ENCODE measurements at regions not wholly inside any gene's neighbourhood (a gene's known extent, or its start where the extent isn't known, plus 50 kb on each side); places are given as distances from the start of the nearest gene placed in this dataset.

- DNase-seq (ENCODE audit: low spot score) = no peak
These were observed 56.8 kb upstream of the IRF2BP2 start for GRCh38 chr1:234666761-234667160.

DNA sequence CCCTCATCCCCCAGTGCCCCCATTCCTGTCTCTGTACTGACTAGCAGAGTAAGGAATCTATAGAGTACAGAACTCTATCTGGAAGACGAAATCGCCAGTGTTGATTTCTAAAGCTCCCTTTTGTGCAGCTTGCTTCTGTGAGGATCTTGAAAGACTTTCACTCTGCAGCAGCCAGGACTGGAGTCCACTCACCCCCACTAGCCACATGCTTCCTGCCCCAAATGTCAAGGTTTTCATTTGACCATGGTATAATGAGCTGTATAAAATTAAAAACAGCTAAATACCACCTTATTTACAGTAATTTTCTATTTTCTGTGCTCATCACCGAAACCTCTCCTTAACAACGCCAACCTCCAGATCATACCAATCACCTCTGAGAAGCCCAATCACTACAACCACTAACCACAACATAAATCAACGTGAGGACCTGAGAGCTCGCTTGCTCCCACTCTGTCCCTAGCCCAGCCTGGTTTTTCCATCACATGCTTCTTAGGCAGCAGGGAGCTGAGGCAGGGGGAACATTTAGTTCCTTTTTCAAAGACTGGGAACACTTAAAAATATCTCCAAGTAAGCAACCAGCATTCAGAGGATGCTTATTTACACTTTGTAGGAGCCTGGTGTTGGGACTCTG is 56.1 kb upstream of the IRF2BP2 start:
- DNase-seq (ENCODE audit: low spot score) = no peak

DNA sequence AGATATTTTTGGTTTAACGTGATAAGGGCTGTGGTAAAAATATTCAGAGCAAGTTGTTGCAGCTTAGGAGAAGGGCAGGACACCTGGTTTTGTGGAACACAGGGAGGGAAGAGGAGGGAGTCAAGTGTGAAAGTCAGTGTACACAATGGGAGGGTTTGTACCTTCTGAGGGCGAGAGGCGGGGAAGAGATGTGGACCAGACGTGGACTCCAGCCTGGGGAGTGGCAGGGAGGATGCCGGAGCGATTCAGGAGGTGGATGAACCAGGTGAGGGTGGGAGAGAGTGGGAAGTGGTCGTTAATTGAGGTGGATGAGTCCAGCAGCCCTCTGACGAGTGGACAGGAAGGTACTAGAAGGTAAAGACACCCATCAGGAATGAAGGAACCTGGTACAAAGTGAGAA is 52.2 kb upstream of the IRF2BP2 start:
- no peak for DNase-seq (ENCODE audit: low spot score)

DNA sequence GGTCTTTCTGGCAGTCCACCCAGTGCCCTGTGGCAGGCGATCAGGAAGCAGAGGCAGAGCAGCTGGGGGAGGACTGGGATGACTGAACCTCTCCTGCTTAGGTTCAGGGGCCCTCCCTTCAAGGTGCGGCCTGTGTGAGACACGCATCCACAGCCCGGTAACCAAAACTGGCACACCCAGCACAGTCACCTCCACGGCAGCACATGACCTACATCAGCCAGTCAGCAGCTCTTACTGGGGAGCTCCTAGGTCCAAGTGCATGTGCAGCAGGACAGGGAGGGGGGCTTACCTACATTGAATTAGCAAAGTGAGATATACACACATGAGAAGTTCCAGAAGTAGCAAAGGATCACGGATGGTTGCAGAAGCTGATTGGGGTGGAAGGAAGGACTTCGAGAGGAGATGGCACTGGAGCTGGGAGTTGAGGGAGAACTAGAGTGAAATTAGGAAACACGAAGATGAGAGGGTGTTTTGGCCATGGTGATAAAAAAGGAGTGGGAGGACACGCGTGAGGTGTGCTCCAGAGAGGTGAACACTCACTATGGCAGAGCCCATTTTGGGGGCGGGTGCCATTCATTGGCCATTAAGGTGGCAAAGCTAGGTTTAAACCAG is 51.4 kb upstream of the IRF2BP2 start:
- no peak for DNase-seq (ENCODE audit: low spot score)

GRCh38 chr1:234660536-234661316 is 50.7 kb upstream of the IRF2BP2 start:
- no peak for DNase-seq (ENCODE audit: low spot score)

Data from NAMALWA (cell line).